SU-DHL-6 (cell line): ENCODE measurements at regions not wholly inside any gene's neighbourhood (a gene's known extent, or its start where the extent isn't known, plus 50 kb on each side); places are given as distances from the start of the nearest gene placed in this dataset.

ENCODE experiments used
- H2AFZ ChIP-seq: fragments of 200-600 bp; sonication (generic); 2 replicates; pipeline ENCODE4 v1.6.1; 2014; ENCODE audit warnings: low read depth, mild to moderate bottlenecking, moderate library complexity, mixed read lengths, antibody characterized with exemption, low read length; ENCODE audit not compliant: severe bottlenecking
- H3F3A ChIP-seq: fragments of 200-600 bp; shearing (Covaris generic); 2 replicates; pipeline ENCODE4 v1.6.0; 2016; ENCODE audit warnings: antibody characterized with exemption, mild to moderate bottlenecking; ENCODE audit not compliant: insufficient read depth
- H3K27ac ChIP-seq: fragments of 200-600 bp; sonication (generic); 2 replicates; pipeline ENCODE4 v1.5.1; 2016; ENCODE audit warnings: low read depth, mild to moderate bottlenecking, low read length, moderate library complexity, mixed read lengths
- H3K27me3 ChIP-seq: fragments of 200-600 bp; sonication (generic), shearing (Covaris generic); 2 replicates; pipeline ENCODE4 v1.6.0; 2014; ENCODE audit warnings: mild to moderate bottlenecking, low read length
- H3K36me3 ChIP-seq: fragments of 200-600 bp; sonication (generic); 2 replicates; pipeline ENCODE4 v1.6.1; 2014; ENCODE audit warnings: mild to moderate bottlenecking, low read length, mixed read lengths
- H3K4me2 ChIP-seq: fragments of 300-600, 200-600 bp; shearing (Covaris generic), sonication (generic); 2 replicates; pipeline ENCODE4 v1.6.0; 2014; ENCODE audit warnings: low read length, low read depth, mild to moderate bottlenecking; ENCODE audit not compliant: poor library complexity, severe bottlenecking
- H3K4me3 ChIP-seq: fragments of 200-600 bp; sonication (generic); 2 replicates; pipeline ENCODE4 v1.5.1; 2014; ENCODE audit warnings: antibody characterized with exemption, low read length, mild to moderate bottlenecking, mixed read lengths; ENCODE audit not compliant: insufficient read depth, poor library complexity, severe bottlenecking
- H3K79me2 ChIP-seq: fragments of 200-600 bp; sonication (generic); 2 replicates; pipeline ENCODE4 v1.6.1; 2014; ENCODE audit warnings: mild to moderate bottlenecking, low read length, moderate library complexity; ENCODE audit not compliant: insufficient read depth
- H3K9ac ChIP-seq: fragments of 200-600 bp; sonication (generic); 2 replicates; pipeline ENCODE4 v1.7.0; 2014; ENCODE audit warnings: mild to moderate bottlenecking, low read length
- H3K9me2 ChIP-seq: fragments of 200-600 bp; sonication (generic); replicated peaks from 2 replicates; pipeline ENCODE4 v1.6.1; 2014; ENCODE audit warnings: low read length; ENCODE audit not compliant: insufficient read depth
- H3K9me3 ChIP-seq: fragments of 200-600 bp; sonication (generic); 2 replicates; pipeline ENCODE4 v1.6.1; 2014; ENCODE audit warnings: low read length, mixed read lengths; ENCODE audit not compliant: insufficient read depth
- H4K20me1 ChIP-seq: fragments of 200-600 bp; sonication (generic); 2 replicates; pipeline ENCODE4 v1.6.1; 2014; ENCODE audit warnings: low read depth, mild to moderate bottlenecking, antibody characterized with exemption, low read length, moderate library complexity, mixed read lengths
- CTCF ChIP-seq: fragments of 200-600 bp; sonication (generic); IDR thresholded peaks from one replicate; pipeline ENCODE4 v1.5.1; 2017; ENCODE audit warnings: antibody characterized with exemption, mild to moderate bottlenecking, low read length, moderate library complexity; ENCODE audit not compliant: insufficient read depth, poor library complexity, severe bottlenecking
- EZH2phosphoT487 ChIP-seq: fragments of 200-600 bp; sonication (generic), shearing (Covaris generic); conservative IDR thresholded peaks from 2 replicates; pipeline ENCODE4 v1.6.1; 2018; ENCODE audit warnings: mild to moderate bottlenecking, antibody characterized with exemption, low read length, moderate library complexity, mixed read lengths

GRCh38 chr2:182621191-182621590 lies 94.9 kb upstream of the DNAJC10 start:
- no peak overlapping the region for H2AFZ ChIP-seq

GRCh38 chr2:182621810-182622209 lies 94.2 kb upstream of the DNAJC10 start:
- Histone ChIP-seq H3K9ac (no peak overlapping the region), H3K79me2 (no peaks in the 10 kb centered on the region), H3K27ac (no peak overlapping the region), H4K20me1 (no peaks in the 10 kb centered on the region), H3K36me3 (no peaks in the 10 kb centered on the region), H3F3A (no peaks in the 10 kb centered on the region), H3K27me3 (no peaks in the 10 kb centered on the region), H2AFZ (no peak overlapping the region), H3K9me3 (no peaks in the 10 kb centered on the region), H3K9me2 (no peaks in the 10 kb centered on the region), H3K4me3 (no peak overlapping the region), H3K4me2 (no peak overlapping the region)
- TF ChIP-seq CTCF (no peak), EZH2phosphoT487 (no peak)

More at GRCh38 chr2:182621191-182621590, 94.9 kb upstream of the DNAJC10 start:
- H3K4me3 ChIP-seq = no peak overlapping the region
- no peaks in the 10 kb centered on the region for H3K9me2 ChIP-seq
- TF ChIP-seq EZH2phosphoT487 (no peak), CTCF (no peak)
- H3K27me3 ChIP-seq = no peaks in the 10 kb centered on the region
- no peaks in the 10 kb centered on the region for H3F3A ChIP-seq
- H3K79me2 ChIP-seq = no peaks in the 10 kb centered on the region
- no peaks in the 10 kb centered on the region for H4K20me1 ChIP-seq
- no peak overlapping the region for H3K9ac ChIP-seq
- no peak overlapping the region for H3K4me2 ChIP-seq
- H3K36me3 ChIP-seq = no peaks in the 10 kb centered on the region
- no peak overlapping the region for H3K27ac ChIP-seq
- no peaks in the 10 kb centered on the region for H3K9me3 ChIP-seq

- H3K27ac ChIP-seq = no peak overlapping the region
- no peak overlapping the region for H3K9ac ChIP-seq
- no peaks in the 10 kb centered on the region for H4K20me1 ChIP-seq
- no peak overlapping the region for H3K4me2 ChIP-seq
- H3F3A ChIP-seq = no peaks in the 10 kb centered on the region
- H3K9me3 ChIP-seq = no peaks in the 10 kb centered on the region
- no peaks in the 10 kb centered on the region for H3K79me2 ChIP-seq
- no peaks in the 10 kb centered on the region for H3K9me2 ChIP-seq
- no peak overlapping the region for H3K4me3 ChIP-seq
- H3K27me3 ChIP-seq = no peaks in the 10 kb centered on the region
- H2AFZ ChIP-seq = no peak overlapping the region
- no peaks in the 10 kb centered on the region for H3K36me3 ChIP-seq
- no peak for TF ChIP-seq CTCF
- TF ChIP-seq EZH2phosphoT487 = no peak
Measured at GRCh38 chr2:182622231-182622630, 93.8 kb upstream of the DNAJC10 start.

- Histone ChIP-seq H2AFZ (no peak overlapping the region), H3K9ac (no peak overlapping the region), H3K4me2 (no peak overlapping the region)
Measured at GRCh38 chr2:182625814-182626213, 90.2 kb upstream of the DNAJC10 start.

More at GRCh38 chr2:182625814-182626213, 90.2 kb upstream of the DNAJC10 start:
- Histone ChIP-seq H3K9me3 (no peaks in the 10 kb centered on the region), H3K4me3 (no peak overlapping the region), H3K79me2 (no peaks in the 10 kb centered on the region), H3K36me3 (no peaks in the 10 kb centered on the region), H3K27me3 (no peaks in the 10 kb centered on the region), H3K27ac (no peak overlapping the region), H4K20me1 (no peaks in the 10 kb centered on the region), H3K9me2 (no peaks in the 10 kb centered on the region), H3F3A (no peaks in the 10 kb centered on the region)
- TF ChIP-seq CTCF = no peak
- TF ChIP-seq EZH2phosphoT487 = no peak
